ENCODE measurements at regions not wholly inside any gene's neighbourhood (a gene's known extent, or its start where the extent isn't known, plus 50 kb on each side); places are given as distances from the start of the nearest gene placed in this dataset.
A peak's percentile ranks its signal among the peaks of the same experiment; 100 is the strongest.

DNA sequence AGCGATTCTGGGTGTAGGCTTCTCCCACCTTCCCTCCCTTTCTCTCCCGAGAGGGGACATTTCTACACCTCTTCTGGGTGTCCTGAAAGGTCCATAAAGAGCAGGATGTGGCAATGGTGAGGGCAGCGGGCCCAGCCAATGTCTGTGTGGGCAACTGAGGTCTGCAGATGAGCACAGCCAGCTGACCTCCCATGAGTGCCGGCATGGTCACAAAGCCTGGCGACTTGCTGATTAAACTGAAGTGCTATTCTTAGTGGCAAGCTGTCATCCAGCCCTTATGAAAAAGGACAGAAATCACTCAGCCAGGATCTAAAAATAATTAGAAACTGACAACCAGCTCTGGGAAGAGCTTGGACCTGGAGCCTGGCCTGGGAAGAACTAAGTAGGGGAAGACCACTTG lies 124.3 kb upstream of the RGMA start:
- Histone ChIP-seq H2BK12ac (ENCODE audit: low read length in 2 of 2) (no peak overlapping the region), H3K36me3 (ENCODE audit: control insufficient read depth in 1 of 2, insufficient read depth in 2 of 2, low read depth in 1 of 2, low read length in 2 of 2) (no peaks in the 10 kb centered on the region), H3K23ac (ENCODE audit: low read length in 2 of 2) (no peak overlapping the region), H4K8ac (ENCODE audit: low read length) (no peak overlapping the region), H3K4me3 (ENCODE audit: insufficient read depth in 1 of 2, low read depth in 1 of 2, low read length in 2 of 2) (no peak overlapping the region), H3K9ac (ENCODE audit: low read length) (no peak overlapping the region), H3K4me1 (ENCODE audit: control insufficient read depth, insufficient read depth, low read depth, low read length) (peaks cover 2% of the 10 kb centered on the region), H3K4ac (ENCODE audit: low read depth in 1 of 2, low read length in 2 of 2) (no peak overlapping the region), H3K4me2 (ENCODE audit: low read length, poor library complexity, severe bottlenecking) (no peak overlapping the region), H3K18ac (ENCODE audit: low read depth in 1 of 2, low read length in 2 of 2) (no peak overlapping the region), H3K14ac (ENCODE audit: low read length in 2 of 2) (no peak overlapping the region), H3K27me3 (ENCODE audit: control insufficient read depth in 1 of 2, insufficient read depth in 1 of 2, low read length in 2 of 2) (peaks cover 0 to 3% of the 10 kb centered on the region in 2 experiments), H2BK5ac (ENCODE audit: low read depth, low read length, poor library complexity, severe bottlenecking) (no peak overlapping the region), H2AFZ (ENCODE audit: low read depth, low read length) (no peak overlapping the region), H3K79me1 (replicated peaks; ENCODE audit: low read length, poor library complexity, severe bottlenecking) (no peaks in the 10 kb centered on the region), H3K9me3 (ENCODE audit: control insufficient read depth, low read length) (peaks cover 10% of the 10 kb centered on the region), H2BK15ac (ENCODE audit: low read depth, poor library complexity, severe bottlenecking) (no peak overlapping the region), H3K27ac (ENCODE audit: low read length, poor library complexity, severe bottlenecking) (no peak overlapping the region), H2BK120ac (ENCODE audit: low read depth, low read length) (no peak overlapping the region), H4K91ac (ENCODE audit: low read length) (no peak overlapping the region), H2AK5ac (ENCODE audit: low read length, severe bottlenecking) (no peak overlapping the region)
- DNase-seq, result no peak
- WGBS, result 88% methylated on average over 5 of the region's 5 CpGs

DNA sequence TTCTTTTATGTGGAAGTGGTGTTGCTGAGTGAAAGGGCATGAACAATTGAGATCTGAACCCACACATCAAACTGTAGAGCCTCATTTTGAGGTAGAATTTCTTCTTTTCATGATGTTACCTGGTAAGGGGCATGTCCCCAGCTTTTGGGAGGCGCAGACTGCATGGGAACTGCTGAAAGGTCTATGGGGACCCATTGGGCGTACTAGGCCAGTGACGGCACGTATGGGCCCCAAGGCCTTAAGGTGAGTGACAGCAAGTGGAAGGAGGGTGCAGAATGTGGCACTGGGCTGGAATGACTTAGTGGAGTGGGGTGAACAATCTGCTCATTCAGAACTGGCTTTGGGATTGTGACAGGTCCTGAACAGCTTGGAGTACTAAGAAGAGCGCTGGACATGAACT lies 123.6 kb upstream of the RGMA start:
- no peak overlapping the region for H2BK12ac ChIP-seq (ENCODE audit: low read length in 2 of 2)
- WGBS, result 88% methylated on average over 5 of the region's 5 CpGs
- H3K79me1 ChIP-seq (replicated peaks; ENCODE audit: low read length, poor library complexity, severe bottlenecking), result no peaks in the 10 kb centered on the region
- H4K8ac ChIP-seq (ENCODE audit: low read length), result no peak overlapping the region
- H2AK5ac ChIP-seq (ENCODE audit: low read length, severe bottlenecking), result no peak overlapping the region
- H2BK15ac ChIP-seq (ENCODE audit: low read depth, poor library complexity, severe bottlenecking), result no peak overlapping the region
- no peak overlapping the region for H3K4ac ChIP-seq (ENCODE audit: low read depth in 1 of 2, low read length in 2 of 2)
- H3K18ac ChIP-seq (ENCODE audit: low read depth in 1 of 2, low read length in 2 of 2), result no peak overlapping the region
- no peak overlapping the region for H3K23ac ChIP-seq (ENCODE audit: low read length in 2 of 2)
- no peaks in the 10 kb centered on the region for H3K36me3 ChIP-seq (ENCODE audit: control insufficient read depth in 1 of 2, insufficient read depth in 2 of 2, low read depth in 1 of 2, low read length in 2 of 2)
- no peak for DNase-seq
- H3K4me3 ChIP-seq (ENCODE audit: insufficient read depth in 1 of 2, low read depth in 1 of 2, low read length in 2 of 2), result no peak overlapping the region
- H3K27me3 ChIP-seq (ENCODE audit: control insufficient read depth in 1 of 2, insufficient read depth in 1 of 2, low read length in 2 of 2), result peaks cover 0 to 3% of the 10 kb centered on the region in 2 experiments
- no peak overlapping the region for H2BK5ac ChIP-seq (ENCODE audit: low read depth, low read length, poor library complexity, severe bottlenecking)
- H2AFZ ChIP-seq (ENCODE audit: low read depth, low read length), result no peak overlapping the region
- H3K4me1 ChIP-seq (ENCODE audit: control insufficient read depth, insufficient read depth, low read depth, low read length), result peaks cover 2% of the 10 kb centered on the region
- H4K91ac ChIP-seq (ENCODE audit: low read length), result no peak overlapping the region
- H3K9me3 ChIP-seq (ENCODE audit: control insufficient read depth, low read length), result peaks cover 10% of the 10 kb centered on the region
- no peak overlapping the region for H3K9ac ChIP-seq (ENCODE audit: low read length)
- H3K4me2 ChIP-seq (ENCODE audit: low read length, poor library complexity, severe bottlenecking), result no peak overlapping the region
- H2BK120ac ChIP-seq (ENCODE audit: low read depth, low read length), result no peak overlapping the region
- H3K14ac ChIP-seq (ENCODE audit: low read length in 2 of 2), result no peak overlapping the region
- H3K27ac ChIP-seq (ENCODE audit: low read length, poor library complexity, severe bottlenecking), result no peak overlapping the region

DNA sequence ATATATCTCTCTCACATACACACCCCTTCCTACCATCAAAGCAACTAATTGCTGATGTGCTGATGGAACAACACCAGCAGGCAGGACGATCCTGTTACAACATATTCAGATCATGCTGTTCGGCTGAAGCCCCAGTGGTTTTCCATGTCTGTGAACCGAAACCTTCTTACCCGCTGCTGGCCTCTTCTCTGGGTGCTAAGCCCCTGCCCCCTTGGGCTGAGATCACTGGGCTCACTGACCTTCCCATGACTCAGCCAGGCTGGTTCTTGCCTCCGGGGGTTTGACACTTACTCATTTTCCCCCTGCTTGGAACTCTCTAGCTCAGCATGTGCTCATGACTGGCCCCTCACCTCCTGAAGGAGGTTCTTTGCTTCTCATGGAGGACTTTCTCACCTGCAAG lies 122.0 kb upstream of the RGMA start:
- H4K91ac ChIP-seq (ENCODE audit: low read length), result no peak overlapping the region
- H3K14ac ChIP-seq (ENCODE audit: low read length in 2 of 2), result no peak overlapping the region
- H3K4me3 ChIP-seq (ENCODE audit: insufficient read depth in 1 of 2, low read depth in 1 of 2, low read length in 2 of 2), result no peak overlapping the region
- no peak for DNase-seq
- no peaks in the 10 kb centered on the region for H3K36me3 ChIP-seq (ENCODE audit: control insufficient read depth in 1 of 2, insufficient read depth in 2 of 2, low read depth in 1 of 2, low read length in 2 of 2)
- peaks cover 12% of the 10 kb centered on the region for H3K9me3 ChIP-seq (ENCODE audit: control insufficient read depth, low read length)
- no peak overlapping the region for H2BK5ac ChIP-seq (ENCODE audit: low read depth, low read length, poor library complexity, severe bottlenecking)
- no peak overlapping the region for H3K9ac ChIP-seq (ENCODE audit: low read length)
- no peak overlapping the region for H3K18ac ChIP-seq (ENCODE audit: low read depth in 1 of 2, low read length in 2 of 2)
- H3K4me1 ChIP-seq (ENCODE audit: control insufficient read depth, insufficient read depth, low read depth, low read length), result peaks cover 2% of the 10 kb centered on the region
- no peak overlapping the region for H4K8ac ChIP-seq (ENCODE audit: low read length)
- no peak overlapping the region for H3K27ac ChIP-seq (ENCODE audit: low read length, poor library complexity, severe bottlenecking)
- no peak overlapping the region for H2BK15ac ChIP-seq (ENCODE audit: low read depth, poor library complexity, severe bottlenecking)
- H2AFZ ChIP-seq (ENCODE audit: low read depth, low read length), result no peak overlapping the region
- H3K79me1 ChIP-seq (replicated peaks; ENCODE audit: low read length, poor library complexity, severe bottlenecking), result no peaks in the 10 kb centered on the region
- peaks cover 0 to 7% of the 10 kb centered on the region in 2 experiments for H3K27me3 ChIP-seq (ENCODE audit: control insufficient read depth in 1 of 2, insufficient read depth in 1 of 2, low read length in 2 of 2)
- WGBS, result 64% methylated on average over 5 of the region's 5 CpGs
- H2AK5ac ChIP-seq (ENCODE audit: low read length, severe bottlenecking), result no peak overlapping the region
- H2BK12ac ChIP-seq (ENCODE audit: low read length in 2 of 2), result no peak overlapping the region
- H2BK120ac ChIP-seq (ENCODE audit: low read depth, low read length), result no peak overlapping the region
- H3K4ac ChIP-seq (ENCODE audit: low read depth in 1 of 2, low read length in 2 of 2), result no peak overlapping the region
- H3K23ac ChIP-seq (ENCODE audit: low read length in 2 of 2), result no peak overlapping the region
- H3K4me2 ChIP-seq (ENCODE audit: low read length, poor library complexity, severe bottlenecking), result no peak overlapping the region

DNA sequence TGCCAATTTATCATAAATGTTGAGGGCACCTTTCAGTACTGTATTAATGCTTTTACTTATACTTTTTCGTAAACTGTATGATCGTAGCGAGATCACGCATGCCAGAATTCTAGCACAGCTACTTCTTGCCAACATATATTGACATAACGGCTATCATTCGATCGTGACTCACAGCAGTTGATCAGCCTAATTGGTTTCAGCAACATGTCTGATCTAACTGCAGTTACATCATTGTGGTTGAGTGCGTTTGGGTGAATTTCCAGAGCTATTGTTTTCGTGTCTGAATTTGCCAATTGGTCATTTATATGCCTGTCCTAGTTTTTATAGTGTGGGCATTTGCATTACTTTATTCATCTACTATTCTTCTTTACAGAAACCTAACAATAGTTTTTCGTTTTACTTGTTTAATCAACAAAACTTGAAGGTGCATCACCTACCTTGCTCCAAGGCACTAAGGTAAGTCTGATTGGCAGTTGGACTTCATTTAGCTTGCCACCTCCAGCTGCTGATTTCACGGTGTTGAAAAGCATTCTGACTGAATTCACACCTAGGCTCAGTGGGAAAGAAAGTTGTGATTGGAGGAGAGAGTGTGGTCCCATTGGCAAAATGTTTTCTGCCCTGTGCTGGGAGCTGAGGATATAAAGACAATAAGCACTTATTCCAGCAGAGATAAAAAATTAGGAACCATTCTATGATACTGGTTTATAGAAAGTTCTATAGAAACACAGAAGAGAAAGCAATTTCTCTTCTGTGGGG lies 120.9 kb upstream of the RGMA start:
- H4K8ac ChIP-seq (ENCODE audit: low read length), result no peak overlapping the region
- H3K14ac ChIP-seq (ENCODE audit: low read length in 2 of 2), result no peak overlapping the region
- no peak overlapping the region for H3K23ac ChIP-seq (ENCODE audit: low read length in 2 of 2)
- no peak overlapping the region for H2BK15ac ChIP-seq (ENCODE audit: low read depth, poor library complexity, severe bottlenecking)
- H3K27me3 ChIP-seq (ENCODE audit: control insufficient read depth in 1 of 2, insufficient read depth in 1 of 2, low read length in 2 of 2), result peaks cover 0 to 7% of the 10 kb centered on the region in 2 experiments
- no peak overlapping the region for H3K4me2 ChIP-seq (ENCODE audit: low read length, poor library complexity, severe bottlenecking)
- no peak overlapping the region for H2AK5ac ChIP-seq (ENCODE audit: low read length, severe bottlenecking)
- H3K4me1 ChIP-seq (ENCODE audit: control insufficient read depth, insufficient read depth, low read depth, low read length), result peaks cover 2% of the 10 kb centered on the region
- no peak overlapping the region for H3K27ac ChIP-seq (ENCODE audit: low read length, poor library complexity, severe bottlenecking)
- H3K79me1 ChIP-seq (replicated peaks; ENCODE audit: low read length, poor library complexity, severe bottlenecking), result no peaks in the 10 kb centered on the region
- no peak overlapping the region for H4K91ac ChIP-seq (ENCODE audit: low read length)
- no peaks in the 10 kb centered on the region for H3K36me3 ChIP-seq (ENCODE audit: control insufficient read depth in 1 of 2, insufficient read depth in 2 of 2, low read depth in 1 of 2, low read length in 2 of 2)
- H2AFZ ChIP-seq (ENCODE audit: low read depth, low read length), result no peak overlapping the region
- H3K4me3 ChIP-seq (ENCODE audit: insufficient read depth in 1 of 2, low read depth in 1 of 2, low read length in 2 of 2), result no peak overlapping the region
- H2BK5ac ChIP-seq (ENCODE audit: low read depth, low read length, poor library complexity, severe bottlenecking), result no peak overlapping the region
- no peak overlapping the region for H2BK12ac ChIP-seq (ENCODE audit: low read length in 2 of 2)
- H3K9me3 ChIP-seq (ENCODE audit: control insufficient read depth, low read length), result peaks cover 13% of the 10 kb centered on the region
- H3K18ac ChIP-seq (ENCODE audit: low read depth in 1 of 2, low read length in 2 of 2), result no peak overlapping the region
- DNase-seq, result no peak
- no peak overlapping the region for H2BK120ac ChIP-seq (ENCODE audit: low read depth, low read length)
- no peak overlapping the region for H3K4ac ChIP-seq (ENCODE audit: low read depth in 1 of 2, low read length in 2 of 2)
- 69% methylated on average over 11 of the region's 11 CpGs for WGBS
- H3K9ac ChIP-seq (ENCODE audit: low read length), result peak overlapping the region; percentile 16
